Activated T-helper 17 cell treated with anti-CD3 and anti-CD28 coated beads, Interleukin-2, amount 50 U/mL, for 72 hours (primary cell): ENCODE measurements at regions not wholly inside any gene's neighbourhood (a gene's known extent, or its start where the extent isn't known, plus 50 kb on each side); places are given as distances from the start of the nearest gene placed in this dataset.

Experiments used
- ATAC-seq: fragments of 150-1000 bp; cut with Tn5 transposase; replicated peaks from 2 replicates; pipeline ENCODE4 v1.10.0; 2021; ENCODE audit warnings: mild to moderate bottlenecking, moderate library complexity
- H3K27ac Mint-ChIP-seq: one replicate; pipeline ENCODE4 v1.8.0; 2022; ENCODE audit warnings: mixed read lengths
- H3K27me3 Mint-ChIP-seq: one replicate; pipeline ENCODE4 v1.8.0; 2022; ENCODE audit warnings: mixed read lengths
- H3K36me3 Mint-ChIP-seq: one replicate; pipeline ENCODE4 v1.8.0; 2022; ENCODE audit warnings: low read depth, mild to moderate bottlenecking, mixed read lengths
- H3K4me1 Mint-ChIP-seq: one replicate; pipeline ENCODE4 v1.8.0; 2022; ENCODE audit warnings: mixed read lengths
- H3K4me3 Mint-ChIP-seq: one replicate; pipeline ENCODE4 v1.8.0; 2022; ENCODE audit warnings: mild to moderate bottlenecking, mixed read lengths
- H3K9me3 Mint-ChIP-seq: one replicate; pipeline ENCODE4 v1.8.0; 2022; ENCODE audit warnings: mixed read lengths

DNA sequence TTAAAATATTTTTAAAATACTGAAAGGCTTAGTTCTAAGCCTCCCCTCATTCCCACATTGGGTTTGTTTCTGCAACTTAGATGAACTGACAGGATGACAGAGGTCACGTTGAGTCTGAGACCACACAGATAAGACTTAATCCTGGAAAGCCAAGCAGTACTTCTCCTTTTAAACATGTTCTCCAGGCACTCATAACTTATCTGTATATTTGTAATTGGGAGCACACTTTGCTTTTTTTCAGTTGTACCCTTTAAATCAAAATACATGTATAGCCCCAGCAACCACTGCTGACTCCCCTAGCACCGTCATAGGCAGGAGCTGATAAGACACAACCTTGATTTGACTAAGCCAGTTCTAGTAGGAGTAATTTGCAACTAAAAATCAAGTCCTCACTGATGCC lies 394.8 kb downstream of the PID1 start:
- H3K27ac Mint-ChIP-seq, result no peak overlapping the region
- ATAC-seq, result no peak
- no peak overlapping the region for H3K4me3 Mint-ChIP-seq
- no peaks in the 10 kb centered on the region for H3K4me1 Mint-ChIP-seq
- H3K9me3 Mint-ChIP-seq, result peaks cover 11% of the 10 kb centered on the region
- no peaks in the 10 kb centered on the region for H3K36me3 Mint-ChIP-seq
- H3K27me3 Mint-ChIP-seq, result no peaks in the 10 kb centered on the region

- H3K4me3 Mint-ChIP-seq, result no peak overlapping the region
- H3K9me3 Mint-ChIP-seq, result peaks cover 7% of the 10 kb centered on the region
- no peak overlapping the region for H3K27ac Mint-ChIP-seq
- H3K4me1 Mint-ChIP-seq, result no peaks in the 10 kb centered on the region
- no peaks in the 10 kb centered on the region for H3K27me3 Mint-ChIP-seq
- no peak for ATAC-seq
- H3K36me3 Mint-ChIP-seq, result no peaks in the 10 kb centered on the region
These were observed 395.8 kb downstream of the PID1 start for GRCh38 chr2:228875152-228875900.

GRCh38 chr2:228871012-228871411 lies 400.1 kb downstream of the PID1 start:
- no peaks in the 10 kb centered on the region for H3K36me3 Mint-ChIP-seq
- no peaks in the 10 kb centered on the region for H3K27me3 Mint-ChIP-seq
- no peaks in the 10 kb centered on the region for H3K9me3 Mint-ChIP-seq
- H3K27ac Mint-ChIP-seq, result no peak overlapping the region
- ATAC-seq, result no peak
- H3K4me3 Mint-ChIP-seq, result no peak overlapping the region
- H3K4me1 Mint-ChIP-seq, result no peaks in the 10 kb centered on the region

DNA sequence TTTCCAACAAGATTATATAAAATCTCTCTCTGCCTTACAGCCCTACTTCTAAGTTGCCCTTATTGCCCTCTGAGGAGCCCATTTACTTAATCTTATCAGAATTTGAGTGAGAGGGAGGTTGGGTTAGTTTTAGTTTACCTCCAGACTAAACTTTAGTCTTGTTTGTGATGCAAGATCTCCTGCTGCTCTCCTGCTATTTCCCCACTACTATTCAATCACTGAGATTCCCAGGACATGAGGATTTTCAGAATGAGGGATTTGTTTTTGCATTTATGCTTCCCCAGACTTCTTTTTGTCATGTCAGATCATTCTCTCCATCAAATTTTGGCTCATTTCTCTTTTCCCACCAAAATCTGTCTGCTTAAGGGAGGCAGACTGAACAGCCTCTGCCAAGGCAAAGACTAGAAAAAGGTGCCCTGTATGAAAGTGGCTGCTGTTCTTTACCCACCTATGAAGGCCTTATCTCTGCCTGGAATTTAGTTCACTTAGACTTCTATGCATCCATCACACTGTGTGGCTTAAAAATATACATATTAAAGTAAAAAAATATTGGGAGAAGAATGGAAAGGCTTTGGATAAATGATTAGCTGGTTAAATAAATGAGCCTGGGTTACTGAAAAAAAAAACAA lies 401.3 kb downstream of the PID1 start:
- H3K27me3 Mint-ChIP-seq, result no peaks in the 10 kb centered on the region
- H3K27ac Mint-ChIP-seq, result no peak overlapping the region
- ATAC-seq, result no peak
- no peaks in the 10 kb centered on the region for H3K36me3 Mint-ChIP-seq
- H3K9me3 Mint-ChIP-seq, result no peaks in the 10 kb centered on the region
- H3K4me3 Mint-ChIP-seq, result no peak overlapping the region
- no peaks in the 10 kb centered on the region for H3K4me1 Mint-ChIP-seq

- no peak overlapping the region for H3K4me3 Mint-ChIP-seq
- no peak for ATAC-seq
- H3K27ac Mint-ChIP-seq, result no peak overlapping the region
- no peaks in the 10 kb centered on the region for H3K27me3 Mint-ChIP-seq
- no peaks in the 10 kb centered on the region for H3K4me1 Mint-ChIP-seq
- H3K36me3 Mint-ChIP-seq, result no peaks in the 10 kb centered on the region
- H3K9me3 Mint-ChIP-seq, result peaks cover 6% of the 10 kb centered on the region
These were observed 403.7 kb downstream of the PID1 start for GRCh38 chr2:228867406-228867805.

DNA sequence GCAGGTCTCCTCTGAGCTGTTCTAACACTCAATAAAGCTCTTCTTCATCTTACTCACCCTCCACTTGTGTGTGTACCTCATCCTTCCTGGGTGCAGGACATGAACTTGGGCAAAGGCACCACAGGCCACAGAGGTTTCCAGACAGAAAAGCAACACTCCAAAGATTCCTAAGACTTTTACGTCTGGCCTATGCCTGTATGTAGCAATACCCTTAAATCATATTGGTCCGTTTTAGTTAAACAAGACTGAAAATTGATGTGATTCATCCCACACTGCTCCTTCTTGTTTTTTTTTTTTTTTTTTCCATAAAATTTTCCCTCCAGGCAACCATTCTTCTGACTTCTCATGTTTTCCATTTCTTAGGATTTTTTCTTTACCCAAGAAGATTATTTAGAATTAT lies 404.3 kb downstream of the PID1 start:
- Mint-ChIP-seq H3K4me1 (no peaks in the 10 kb centered on the region), H3K9me3 (peaks cover 6% of the 10 kb centered on the region), H3K27me3 (no peaks in the 10 kb centered on the region), H3K4me3 (no peak overlapping the region), H3K36me3 (no peaks in the 10 kb centered on the region), H3K27ac (no peak overlapping the region)
- ATAC-seq, result no peak

GRCh38 chr2:228866044-228866443 lies 405.0 kb downstream of the PID1 start:
- peaks cover 6% of the 10 kb centered on the region for H3K9me3 Mint-ChIP-seq
- H3K27ac Mint-ChIP-seq, result no peak overlapping the region
- H3K4me3 Mint-ChIP-seq, result no peak overlapping the region
- no peaks in the 10 kb centered on the region for H3K27me3 Mint-ChIP-seq
- no peaks in the 10 kb centered on the region for H3K4me1 Mint-ChIP-seq
- no peak for ATAC-seq
- H3K36me3 Mint-ChIP-seq, result no peaks in the 10 kb centered on the region

DNA sequence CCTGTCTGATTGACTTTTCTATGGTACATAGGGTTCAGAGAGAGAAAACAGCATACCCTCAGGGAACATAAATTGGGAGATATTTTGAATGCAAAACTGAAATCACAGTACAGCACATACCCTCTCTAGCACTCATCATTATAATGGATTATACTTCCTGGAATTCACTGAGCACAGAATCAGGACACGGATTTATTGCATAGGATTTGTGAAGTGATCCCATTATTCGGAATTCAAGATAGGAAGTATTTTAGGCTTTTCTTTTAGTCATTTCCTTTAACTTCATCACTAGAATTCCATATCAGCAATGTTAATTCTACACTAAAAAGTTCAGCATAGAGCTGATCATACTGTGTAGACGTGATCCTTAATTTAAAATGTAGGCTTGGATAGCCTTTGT lies 407.0 kb downstream of the PID1 start:
- Mint-ChIP-seq H3K27me3 (no peaks in the 10 kb centered on the region), H3K4me1 (no peaks in the 10 kb centered on the region)
- ATAC-seq, result no peak

DNA sequence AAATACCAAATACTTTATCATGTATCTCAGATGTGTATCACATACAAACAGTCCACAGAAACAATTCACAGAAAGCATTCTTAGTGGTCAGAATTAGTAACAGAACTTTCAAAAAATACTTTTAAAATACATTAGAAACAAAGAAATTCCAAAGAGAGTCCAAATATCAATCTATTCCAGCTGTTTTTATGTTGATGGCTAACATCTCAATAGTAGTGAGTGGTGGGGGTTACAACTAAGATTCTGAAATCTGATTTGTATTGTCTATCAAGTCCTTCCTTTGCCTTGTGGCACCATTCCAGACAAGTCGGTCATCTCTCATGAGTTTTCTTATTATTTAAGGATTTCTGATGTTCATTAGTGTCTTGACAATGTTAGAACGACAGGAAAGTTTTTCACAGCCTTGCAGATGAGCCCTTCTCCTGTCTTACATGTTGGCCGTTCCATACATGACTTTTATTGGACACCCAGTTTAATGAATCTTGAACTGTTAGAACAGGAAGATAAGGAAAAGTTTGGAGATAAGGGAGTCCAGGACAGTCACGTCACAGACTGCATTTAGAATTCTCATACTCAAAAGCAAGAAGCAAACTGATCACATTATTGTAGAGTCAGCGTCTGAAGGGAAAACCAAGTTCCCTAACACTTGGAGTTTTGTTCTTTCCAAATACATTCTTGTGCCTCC lies 410.3 kb downstream of the PID1 start:
- peaks cover 17% of the 10 kb centered on the region for H3K9me3 Mint-ChIP-seq
- H3K4me1 Mint-ChIP-seq, result no peaks in the 10 kb centered on the region
- H3K4me3 Mint-ChIP-seq, result no peak overlapping the region
- H3K36me3 Mint-ChIP-seq, result no peaks in the 10 kb centered on the region
- H3K27ac Mint-ChIP-seq, result no peak overlapping the region
- no peak for ATAC-seq
- no peaks in the 10 kb centered on the region for H3K27me3 Mint-ChIP-seq

More for the DNA sequence above, 407.0 kb downstream of the PID1 start:
- H3K4me3 Mint-ChIP-seq, result no peak overlapping the region
- peaks cover 6% of the 10 kb centered on the region for H3K9me3 Mint-ChIP-seq
- no peak overlapping the region for H3K27ac Mint-ChIP-seq
- no peaks in the 10 kb centered on the region for H3K36me3 Mint-ChIP-seq

GRCh38 chr2:228853151-228853550 lies 417.9 kb downstream of the PID1 start:
- no peak for ATAC-seq
- Mint-ChIP-seq H3K27me3 (no peaks in the 10 kb centered on the region), H3K9me3 (peaks cover 21% of the 10 kb centered on the region), H3K4me1 (no peaks in the 10 kb centered on the region), H3K27ac (no peak overlapping the region), H3K36me3 (no peaks in the 10 kb centered on the region), H3K4me3 (no peak overlapping the region)

GRCh38 chr2:228848638-228849037 lies 422.4 kb downstream of the PID1 start:
- H3K4me3 Mint-ChIP-seq, result no peak overlapping the region
- H3K27ac Mint-ChIP-seq, result no peak overlapping the region
- no peaks in the 10 kb centered on the region for H3K36me3 Mint-ChIP-seq
- no peak for ATAC-seq
- no peaks in the 10 kb centered on the region for H3K27me3 Mint-ChIP-seq
- H3K4me1 Mint-ChIP-seq, result no peaks in the 10 kb centered on the region
- H3K9me3 Mint-ChIP-seq, result peaks cover 11% of the 10 kb centered on the region

GRCh38 chr2:228847684-228848083 lies 423.4 kb downstream of the PID1 start:
- H3K27ac Mint-ChIP-seq, result no peak overlapping the region
- ATAC-seq, result no peak
- H3K9me3 Mint-ChIP-seq, result peaks cover 8% of the 10 kb centered on the region
- H3K27me3 Mint-ChIP-seq, result no peaks in the 10 kb centered on the region
- no peaks in the 10 kb centered on the region for H3K36me3 Mint-ChIP-seq
- no peaks in the 10 kb centered on the region for H3K4me1 Mint-ChIP-seq
- H3K4me3 Mint-ChIP-seq, result no peak overlapping the region

DNA sequence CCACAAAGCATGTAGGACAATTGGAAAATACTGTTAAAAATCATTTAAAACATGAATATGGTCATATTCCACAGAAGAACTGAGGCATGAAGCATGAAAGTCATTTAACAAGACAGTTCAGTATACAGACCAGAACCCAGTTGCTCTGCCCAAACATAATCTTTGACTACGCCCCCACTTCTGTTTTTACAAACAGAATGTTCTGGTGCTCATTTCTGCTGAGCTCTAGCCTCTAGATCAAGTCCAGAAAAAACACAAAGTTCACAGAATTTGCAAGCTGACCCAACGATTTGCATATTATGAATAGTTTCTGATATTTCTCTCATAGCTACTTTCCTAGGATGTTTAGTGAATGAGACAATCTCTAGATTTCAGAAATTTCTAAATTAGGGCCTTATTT lies 424.9 kb downstream of the PID1 start:
- H3K4me3 Mint-ChIP-seq, result no peak overlapping the region
- no peaks in the 10 kb centered on the region for H3K27me3 Mint-ChIP-seq
- ATAC-seq, result no peak
- H3K9me3 Mint-ChIP-seq, result peaks cover 3% of the 10 kb centered on the region
- H3K27ac Mint-ChIP-seq, result no peak overlapping the region
- no peaks in the 10 kb centered on the region for H3K36me3 Mint-ChIP-seq
- no peaks in the 10 kb centered on the region for H3K4me1 Mint-ChIP-seq

DNA sequence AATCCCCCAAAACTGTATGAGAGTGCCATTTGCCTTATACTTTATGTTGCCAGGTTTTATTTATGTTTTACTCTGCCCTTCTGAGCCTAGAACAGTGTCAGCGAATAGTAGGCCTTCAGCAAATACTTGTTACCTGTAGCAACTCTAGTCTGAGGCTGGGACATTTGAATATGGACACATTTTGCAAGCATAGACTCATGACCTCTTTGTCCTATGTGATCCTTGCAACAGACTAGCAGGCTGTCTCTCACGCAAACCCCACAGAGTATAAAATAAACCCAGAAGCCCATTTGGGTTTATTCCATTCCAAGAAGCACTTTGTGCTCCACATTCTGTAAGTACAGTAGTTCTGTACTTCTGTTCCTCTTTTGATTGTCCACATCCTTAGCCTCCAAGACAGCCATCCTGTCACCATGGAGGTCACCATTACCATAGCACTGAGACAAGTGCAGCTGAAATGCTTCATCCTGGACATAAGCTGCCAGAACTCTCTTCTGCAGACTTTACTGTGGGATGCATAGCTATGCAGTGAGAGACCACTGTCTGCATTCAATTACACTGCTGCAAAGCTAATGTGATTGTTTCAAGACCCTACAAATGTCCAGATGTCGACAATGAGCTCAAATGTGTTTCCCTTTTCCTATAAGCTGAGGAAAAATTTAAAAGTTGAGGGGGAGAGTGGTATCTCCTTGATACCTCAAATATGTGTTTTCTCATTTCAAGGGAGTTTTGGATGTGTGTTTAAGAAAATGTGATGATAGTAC lies 425.7 kb downstream of the PID1 start:
- Mint-ChIP-seq H3K4me3 (no peak overlapping the region), H3K4me1 (no peaks in the 10 kb centered on the region), H3K27ac (no peak overlapping the region), H3K27me3 (no peaks in the 10 kb centered on the region), H3K36me3 (no peaks in the 10 kb centered on the region), H3K9me3 (no peaks in the 10 kb centered on the region)
- no peak for ATAC-seq
